ENCODE measurements at regions not wholly inside any gene's neighbourhood (a gene's known extent, or its start where the extent isn't known, plus 50 kb on each side); places are given as distances from the start of the nearest gene placed in this dataset.
"Not testable (repeated sequence)": the region's sequence is repeated elsewhere in the genome, so short reads cannot be mapped to it uniquely, and the experiment has no call there.

DNA sequence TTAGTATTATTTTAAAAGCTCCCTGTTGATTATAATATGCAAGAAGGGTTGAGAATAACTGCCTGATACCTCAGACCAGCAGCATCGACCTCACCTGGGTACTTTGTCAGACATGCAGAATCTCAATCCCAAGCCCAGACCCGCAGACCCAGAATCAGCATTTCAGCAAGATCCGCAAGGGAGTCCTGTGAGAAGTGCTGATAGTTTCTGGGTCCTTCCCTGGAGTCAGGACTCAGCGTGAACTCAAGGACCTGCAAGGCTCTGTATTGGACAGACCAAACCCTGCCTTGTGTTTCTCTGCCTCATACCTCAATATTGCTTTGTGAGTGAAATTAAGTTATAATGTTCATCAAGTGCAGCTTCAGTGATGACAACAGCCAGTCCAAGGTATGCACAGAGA, 149.5 kb upstream of the NPY start:
- DNase-seq (ENCODE audit: low read depth): no peak

DNA sequence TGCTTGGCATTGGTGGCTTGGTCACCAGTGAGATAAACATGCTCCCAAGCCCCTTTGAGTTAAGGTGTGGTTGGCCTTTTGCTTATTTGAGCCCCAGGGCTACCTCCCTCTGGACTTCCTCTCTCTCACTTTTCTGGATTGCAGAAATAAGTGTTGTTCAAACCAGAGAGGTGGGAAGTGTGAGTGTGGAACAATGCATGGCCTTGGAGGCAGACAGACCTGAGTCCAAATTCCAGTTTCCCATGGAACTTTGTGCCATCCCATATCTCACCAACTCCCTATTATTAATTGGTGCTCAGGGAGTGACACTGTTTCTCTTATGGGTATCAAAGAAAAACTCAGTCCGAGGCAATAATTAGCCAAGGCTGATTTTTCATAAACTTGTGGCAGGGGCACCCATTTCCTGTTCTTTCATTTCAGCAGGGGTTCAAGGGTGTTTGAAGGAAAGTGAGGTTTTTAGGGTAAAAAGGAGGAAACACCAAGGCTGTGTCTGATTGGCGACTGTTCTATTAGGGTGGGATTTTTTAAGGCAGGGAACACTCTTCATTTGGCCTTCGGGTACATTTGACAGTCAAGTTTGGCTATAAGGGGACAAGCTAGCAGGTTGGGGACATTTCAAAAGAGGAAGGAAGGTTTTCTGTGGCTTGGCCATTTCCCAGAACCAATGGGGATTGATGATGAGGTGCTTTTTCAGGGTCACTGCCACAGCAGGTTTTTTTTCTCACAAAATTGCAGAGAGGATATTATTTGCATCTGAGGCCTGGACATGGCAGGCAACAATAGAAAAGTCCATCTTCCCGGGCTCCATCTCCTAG, 148.8 kb upstream of the NPY start:
- DNase-seq (ENCODE audit: low read depth): no peak

DNA sequence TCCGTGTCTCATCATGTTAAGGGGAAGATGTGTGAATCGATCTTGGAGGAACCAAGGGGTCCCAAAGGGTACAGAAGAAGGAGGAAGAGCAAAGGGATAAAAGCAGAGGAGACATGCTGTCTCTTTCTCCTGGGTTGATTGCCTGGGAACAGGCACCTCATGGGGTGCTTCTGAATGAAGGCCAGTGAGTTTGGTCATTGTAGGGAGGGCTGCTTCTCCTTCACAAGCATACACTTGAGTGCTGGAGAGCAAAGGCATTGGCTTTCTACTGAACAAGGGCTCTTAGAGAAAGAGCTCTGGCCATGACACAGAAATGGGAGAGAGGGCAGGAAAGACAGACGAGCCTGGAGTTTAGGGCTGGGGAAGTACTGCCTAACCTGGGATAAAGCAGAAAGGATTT, 146.7 kb upstream of the NPY start:
- DNase-seq (ENCODE audit: low read depth): no peak

DNA sequence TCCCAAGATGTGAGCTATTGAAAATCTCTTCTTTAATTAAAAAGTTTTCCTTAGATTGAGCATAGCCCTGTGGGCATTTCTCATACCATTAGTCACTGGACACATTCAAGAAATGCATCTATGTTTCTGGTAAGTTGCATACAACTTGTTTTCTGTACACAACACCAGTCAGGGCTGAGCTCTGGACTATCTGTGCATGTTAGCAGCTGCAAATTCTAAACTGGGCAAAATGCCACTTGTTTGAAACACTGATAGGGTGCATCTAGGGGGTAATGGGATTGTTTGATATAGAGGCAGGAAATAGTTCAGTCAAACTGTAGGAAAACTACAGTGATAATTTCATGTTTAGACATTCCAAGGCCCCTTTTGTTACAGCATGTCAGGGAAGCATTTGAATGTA, 145.6 kb upstream of the NPY start:
- no peak for DNase-seq (ENCODE audit: low read depth)

DNA sequence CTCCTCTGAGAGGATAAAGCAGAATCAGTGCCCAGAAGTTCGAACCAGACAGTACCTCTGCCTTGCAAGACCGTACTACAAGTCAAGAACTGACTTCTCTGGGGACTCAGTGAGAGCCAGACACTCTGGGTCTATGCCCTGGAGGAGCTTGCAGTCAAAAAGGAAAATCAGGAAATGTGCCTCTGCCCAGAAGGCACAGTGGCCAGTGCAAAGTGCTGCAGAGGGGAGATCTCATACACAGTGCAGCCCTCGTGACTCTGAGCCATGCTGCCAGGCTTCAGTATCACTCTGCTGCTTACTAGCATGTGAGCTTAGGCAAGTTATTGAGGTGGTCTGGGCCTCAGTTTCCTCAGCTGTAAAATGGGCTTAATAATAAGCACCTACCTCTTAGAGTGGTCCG, 144.0 kb upstream of the NPY start:
- no peak for DNase-seq (ENCODE audit: low read depth)

DNA sequence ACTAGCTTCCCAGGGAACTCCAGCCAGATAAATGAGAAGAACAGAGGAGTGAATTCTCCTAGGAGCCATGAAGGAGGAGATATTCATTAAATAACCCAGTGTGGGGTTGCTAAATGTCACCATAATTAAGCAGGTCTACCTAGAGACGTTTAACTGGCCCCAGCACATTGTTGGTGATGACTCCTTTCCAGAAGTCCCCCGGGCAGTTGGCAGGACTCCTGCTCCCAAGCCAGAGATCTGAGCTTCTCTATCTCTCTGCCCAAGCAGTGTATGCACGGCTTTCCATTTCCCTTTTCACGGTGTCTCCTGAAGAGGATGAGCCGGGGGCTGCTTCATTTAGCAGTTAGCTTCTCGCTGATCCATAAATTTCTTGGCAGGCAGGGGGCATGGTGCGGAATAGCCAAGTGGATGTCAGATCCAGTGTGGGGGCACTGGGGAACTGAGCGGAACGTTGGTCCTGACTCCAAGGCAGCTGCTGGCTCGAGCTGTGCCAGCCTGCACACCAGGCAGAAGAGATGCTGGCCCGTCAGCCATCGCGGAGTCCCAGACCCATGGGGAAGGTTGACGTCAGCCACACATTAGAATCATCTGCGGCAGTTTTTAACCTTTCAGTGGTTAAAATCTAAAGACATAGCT, 142.0 kb upstream of the NPY start:
- DNase-seq (ENCODE audit: low read depth): no peak

DNA sequence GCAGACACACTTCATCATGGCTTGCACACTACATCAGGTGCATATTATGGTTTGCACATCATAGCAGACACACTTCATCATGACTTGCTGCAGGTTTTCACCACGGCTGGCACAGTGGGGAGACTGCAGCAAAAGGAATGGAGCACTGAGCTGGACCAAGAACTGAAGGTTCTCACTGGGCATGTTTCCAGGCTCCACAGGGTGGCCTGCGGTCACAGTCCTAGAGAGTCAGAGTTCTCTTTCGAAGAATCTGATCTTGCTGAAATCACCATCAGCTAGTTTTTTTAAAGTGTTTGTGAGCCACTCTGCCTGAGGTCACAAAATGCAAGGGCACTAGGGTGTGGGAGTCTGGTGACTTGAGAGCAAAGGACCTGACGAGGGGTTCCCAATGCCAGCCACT, 140.4 kb upstream of the NPY start:
- no peak for DNase-seq (ENCODE audit: low read depth)

DNA sequence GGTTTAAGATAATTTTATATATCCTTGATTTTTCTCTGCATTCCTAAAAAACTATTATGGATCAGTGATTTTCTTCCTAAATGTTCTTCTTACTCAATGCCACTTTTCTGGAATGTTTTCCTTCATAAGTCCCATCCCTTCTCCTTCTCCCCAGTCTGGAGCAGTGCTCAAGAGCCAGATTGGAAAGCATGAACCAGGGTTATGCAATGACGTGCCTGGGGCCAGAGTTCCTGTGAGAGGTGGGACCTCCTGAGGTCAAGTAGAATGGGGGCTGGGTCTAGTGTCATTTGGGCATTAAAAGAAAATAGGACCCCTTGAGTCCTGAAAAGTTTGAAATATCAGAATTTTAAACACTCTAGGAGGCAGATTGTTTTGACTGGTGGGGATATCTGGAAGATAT, 132.0 kb upstream of the NPY start:
- DNase-seq (ENCODE audit: low read depth): no peak

DNA sequence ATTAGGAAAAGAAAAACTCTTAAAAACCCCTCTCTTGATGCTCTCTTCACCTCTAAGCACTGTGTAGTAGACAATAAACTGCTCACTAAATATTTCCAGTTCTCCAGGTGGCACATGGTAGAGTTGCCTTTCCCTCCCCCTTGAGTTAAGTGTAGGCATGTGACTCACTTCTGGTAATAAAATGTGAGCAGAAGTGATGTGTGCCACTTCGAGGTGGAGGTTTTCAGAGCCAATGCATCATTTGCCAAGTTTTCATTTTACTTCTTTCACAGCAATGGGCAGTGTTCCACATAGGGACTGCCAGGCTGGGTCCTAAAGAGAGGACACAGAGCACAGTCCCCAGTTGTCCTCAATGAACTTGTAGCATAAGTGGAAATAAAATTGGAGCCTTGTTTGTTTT, 131.6 kb upstream of the NPY start:
- DNase-seq (ENCODE audit: low read depth): no peak

DNA sequence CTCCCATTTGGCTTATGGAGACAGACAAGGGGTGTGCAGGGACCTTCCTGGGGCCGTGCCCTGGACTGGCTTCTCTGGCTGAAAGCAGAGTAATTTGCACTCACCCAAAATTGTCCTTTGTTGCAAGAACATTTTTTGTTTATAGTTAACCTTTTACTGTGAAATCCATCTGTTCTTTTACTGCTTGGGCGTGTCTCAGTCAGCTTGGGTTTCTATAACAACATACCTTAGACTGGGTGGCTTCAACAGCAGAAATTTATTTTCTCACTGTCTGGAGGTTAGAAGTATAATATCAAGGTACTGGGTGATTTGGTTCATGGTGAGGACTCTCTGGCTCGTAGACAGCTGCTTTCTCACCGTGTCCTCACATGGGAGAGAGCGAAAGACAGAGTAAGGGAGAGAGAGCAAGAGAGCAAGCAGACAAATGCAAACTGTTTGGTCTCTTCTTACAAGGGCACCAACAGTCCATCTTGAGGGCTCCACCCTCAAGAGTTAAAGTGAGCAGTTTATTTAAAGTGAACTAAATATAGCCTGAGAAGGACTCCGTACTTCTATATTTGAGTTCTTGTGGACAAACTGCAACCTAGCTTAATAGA, 131.0 kb upstream of the NPY start:
- DNase-seq (ENCODE audit: low read depth): no peak

DNA sequence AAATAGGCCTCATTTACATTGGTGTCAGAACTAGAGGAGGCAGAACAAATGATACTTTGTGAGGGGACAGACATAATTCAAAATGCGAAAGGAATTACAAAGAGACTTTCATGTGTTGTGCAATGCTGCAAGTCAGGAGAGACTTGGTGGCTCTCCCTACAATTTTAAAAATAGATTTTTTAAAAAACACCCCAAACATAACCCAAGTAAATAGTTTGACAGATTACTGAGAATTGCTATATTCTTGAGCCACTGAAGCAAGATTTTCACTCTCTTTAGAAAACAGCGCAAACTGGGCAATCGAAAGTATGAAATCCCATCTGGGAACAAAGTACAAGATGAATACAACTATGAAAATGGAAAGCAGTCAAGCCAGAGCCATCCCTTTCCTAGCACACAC, 126.3 kb upstream of the NPY start:
- DNase-seq (ENCODE audit: low read depth): no peak

DNA sequence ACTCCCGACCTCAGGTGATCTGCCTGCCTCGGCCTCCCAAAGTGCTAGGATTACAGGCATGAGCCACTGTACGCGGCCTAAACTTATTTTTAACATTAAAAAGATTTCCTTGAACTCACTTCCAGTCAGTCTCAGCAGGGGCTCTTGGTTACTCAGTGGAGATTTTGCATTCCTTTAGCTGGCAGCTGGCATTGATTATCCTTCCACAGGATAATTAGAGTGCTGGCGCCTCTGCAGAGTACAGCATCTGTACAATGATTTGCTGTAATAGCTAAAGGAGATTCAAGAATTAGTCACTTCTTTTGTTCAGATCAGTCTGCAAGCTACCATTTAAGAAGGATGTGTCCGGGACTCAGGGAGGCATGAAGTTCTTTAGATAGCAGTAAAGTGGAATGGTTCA, 125.0 kb upstream of the NPY start:
- no peak for DNase-seq (ENCODE audit: low read depth)

DNA sequence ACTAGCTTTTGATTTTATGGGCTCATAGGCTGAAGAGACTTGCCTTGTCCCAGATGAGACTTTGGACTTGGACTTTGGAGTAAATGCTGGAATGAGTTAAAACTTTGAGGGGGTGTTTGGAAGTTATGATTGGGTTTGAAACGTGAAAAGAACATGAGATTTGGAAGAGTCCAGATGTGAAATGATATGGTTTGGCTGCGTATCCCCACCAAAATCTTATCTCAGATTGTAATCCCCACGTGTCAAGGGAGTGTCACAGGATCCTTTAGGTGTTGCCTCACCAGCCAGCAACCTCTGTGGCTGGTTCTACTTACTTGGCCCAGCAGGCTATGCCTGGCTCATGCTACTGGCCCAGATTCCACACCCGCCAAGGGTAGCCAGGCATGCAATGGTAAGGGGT, 119.6 kb upstream of the NPY start:
- no peak for DNase-seq (ENCODE audit: low read depth)

DNA sequence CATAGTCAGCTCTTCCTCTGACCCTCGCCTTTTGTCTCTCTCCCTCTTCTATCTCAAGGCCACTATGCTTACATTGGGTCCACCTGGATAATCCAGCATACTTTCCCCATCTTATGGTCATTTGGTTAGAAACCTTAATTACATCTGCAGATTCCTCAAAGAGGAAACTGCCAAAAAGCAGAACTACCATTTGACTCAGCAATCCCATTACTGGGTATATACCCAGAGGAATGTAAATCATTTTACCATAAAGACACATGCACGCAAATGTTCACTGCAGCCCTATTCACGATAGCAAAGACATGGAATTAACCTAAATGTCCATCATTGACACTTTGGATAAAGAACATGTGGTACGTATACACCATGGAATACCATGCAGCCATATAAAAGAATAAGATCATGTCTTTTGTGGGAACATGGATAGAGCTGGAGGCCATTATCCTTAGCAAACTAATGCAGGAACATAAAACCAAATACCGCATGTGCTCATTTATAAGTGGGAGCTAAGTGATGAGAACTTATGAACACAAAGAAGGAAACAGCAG, 114.8 kb upstream of the NPY start:
- DNase-seq (ENCODE audit: low read depth): no peak

DNA sequence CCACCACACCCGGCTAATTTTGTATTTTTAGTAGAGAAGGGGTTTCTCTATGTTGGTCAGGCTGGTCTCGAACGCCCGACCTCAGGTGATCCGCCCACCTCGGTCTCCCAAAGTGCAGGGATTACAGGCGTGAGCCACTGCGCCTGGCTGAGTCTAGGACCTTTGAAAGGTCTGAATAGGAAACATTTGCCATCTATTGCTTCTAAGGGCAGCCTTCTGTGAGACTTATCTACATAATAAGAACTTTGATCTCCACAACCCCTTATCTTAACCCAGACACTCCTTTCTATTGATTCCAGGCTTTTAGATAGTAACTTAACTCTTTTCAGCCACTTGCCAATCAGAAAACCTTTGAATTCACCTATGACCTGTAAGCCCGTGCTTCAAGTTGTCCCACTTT, 112.0 kb upstream of the NPY start:
- not testable (repeated sequence) for DNase-seq (ENCODE audit: low read depth)

DNA sequence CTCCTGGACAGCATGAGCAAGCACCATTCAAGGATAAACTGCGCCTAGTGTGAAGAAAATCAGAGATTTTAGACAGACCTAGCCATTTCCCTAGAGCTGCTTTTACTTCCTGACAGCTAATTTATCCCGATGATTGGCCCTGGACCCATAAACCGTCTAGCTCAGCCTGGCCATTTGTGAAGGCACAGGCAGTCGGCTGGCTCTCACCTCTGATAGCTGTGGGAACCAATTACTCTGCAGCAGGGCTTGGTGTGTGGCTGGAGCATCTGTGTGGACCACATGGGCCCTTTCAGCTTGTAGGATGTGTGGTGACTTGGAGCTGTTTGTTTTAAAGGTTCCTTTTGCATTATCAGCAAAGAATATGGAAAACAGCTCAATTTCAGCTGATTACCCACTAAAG, 111.1 kb upstream of the NPY start:
- DNase-seq (ENCODE audit: low read depth): no peak

DNA sequence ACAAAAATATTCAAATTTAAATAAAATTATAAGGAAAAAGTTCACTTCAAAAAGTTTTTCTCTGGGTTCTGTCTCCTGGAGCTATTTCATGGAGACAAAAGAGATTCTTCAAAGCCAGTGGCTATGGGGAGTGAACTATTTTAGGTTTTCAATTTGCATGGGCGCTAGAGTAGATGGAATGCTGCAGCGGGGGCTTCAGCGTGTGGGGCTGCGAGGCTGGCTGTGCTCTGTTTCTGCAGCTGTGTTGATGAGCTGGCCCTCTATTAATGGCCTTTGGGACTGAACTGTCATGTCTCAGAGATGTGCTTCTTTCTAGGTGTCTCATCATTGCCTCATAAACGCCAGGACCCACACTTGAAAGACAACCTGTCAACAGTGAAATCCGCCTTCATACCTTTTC, 108.4 kb upstream of the NPY start:
- DNase-seq (ENCODE audit: low read depth): no peak

DNA sequence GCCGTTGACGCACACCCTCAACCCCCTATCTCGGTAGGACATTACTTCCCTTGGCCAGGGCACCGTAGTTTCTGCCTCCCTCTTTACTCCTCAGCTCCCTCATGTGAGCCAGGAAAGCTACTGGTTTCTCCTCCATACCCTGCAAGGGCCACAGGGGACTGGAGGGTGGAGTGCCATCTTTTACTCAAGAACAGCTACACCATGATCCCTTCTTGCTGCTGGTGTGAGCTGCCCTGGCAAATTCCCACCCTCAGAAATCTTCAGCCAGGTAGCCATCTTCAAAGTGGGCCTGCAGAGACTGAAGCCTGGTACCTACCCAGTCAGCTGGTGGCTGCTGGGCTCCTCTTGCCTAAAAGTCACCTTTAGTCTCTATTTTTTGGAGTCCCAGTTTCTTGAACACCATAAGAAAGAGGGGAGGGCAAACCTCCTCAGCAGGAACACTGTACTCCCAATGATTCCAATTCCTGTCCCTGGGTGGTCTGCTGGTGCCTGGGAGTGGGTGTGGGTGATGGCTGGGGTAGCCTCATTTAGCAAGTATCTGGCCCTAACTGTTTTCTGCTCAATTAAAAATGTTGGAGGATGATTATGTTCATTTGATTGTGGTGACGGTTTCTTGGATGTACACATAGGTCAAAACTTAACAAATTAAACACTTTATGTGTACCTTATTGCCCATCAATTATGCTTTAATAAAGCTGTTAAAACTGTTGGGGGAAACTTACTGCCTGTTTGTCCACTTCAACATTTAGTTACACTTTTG, 105.0 kb upstream of the NPY start:
- DNase-seq (ENCODE audit: low read depth): no peak

DNA sequence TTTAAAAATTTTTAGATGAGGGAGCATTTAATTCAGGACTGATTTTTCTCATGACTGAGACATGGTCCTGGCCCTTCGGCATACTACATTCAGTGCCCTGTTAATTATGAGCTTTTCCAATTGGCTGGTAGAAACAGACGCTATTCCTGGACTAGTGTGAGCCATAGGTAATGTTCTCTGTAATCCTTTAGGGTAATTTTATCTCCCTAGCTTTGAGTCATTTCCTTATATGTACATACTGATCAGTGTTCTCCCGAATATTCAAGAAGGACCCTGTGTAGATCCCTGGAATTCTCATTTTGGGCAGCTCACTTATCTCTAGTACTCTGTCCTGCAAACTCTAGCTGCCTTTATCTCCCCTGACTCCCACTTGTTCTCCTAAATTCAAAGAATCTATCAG, 92.6 kb upstream of the NPY start:
- no peak for DNase-seq (ENCODE audit: low read depth)

DNA sequence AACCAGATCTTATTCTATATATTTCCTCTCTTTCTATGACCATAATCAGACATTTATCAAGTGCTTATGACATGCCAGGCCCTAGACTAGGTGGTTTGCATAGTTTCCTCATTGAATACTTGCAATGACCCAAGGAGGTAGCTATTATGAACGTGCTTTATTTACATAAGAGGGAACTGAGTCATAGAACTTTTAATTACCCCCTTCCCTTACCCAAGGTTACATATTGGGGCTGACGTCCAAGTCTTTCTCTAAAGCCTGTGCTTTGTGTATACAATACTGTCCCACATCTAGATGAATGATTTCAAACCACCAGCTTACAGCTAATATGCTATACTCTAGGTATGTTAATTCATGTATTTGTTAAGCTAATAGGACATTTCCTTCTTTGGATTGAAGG, 91.9 kb upstream of the NPY start:
- DNase-seq (ENCODE audit: low read depth): no peak

DNA sequence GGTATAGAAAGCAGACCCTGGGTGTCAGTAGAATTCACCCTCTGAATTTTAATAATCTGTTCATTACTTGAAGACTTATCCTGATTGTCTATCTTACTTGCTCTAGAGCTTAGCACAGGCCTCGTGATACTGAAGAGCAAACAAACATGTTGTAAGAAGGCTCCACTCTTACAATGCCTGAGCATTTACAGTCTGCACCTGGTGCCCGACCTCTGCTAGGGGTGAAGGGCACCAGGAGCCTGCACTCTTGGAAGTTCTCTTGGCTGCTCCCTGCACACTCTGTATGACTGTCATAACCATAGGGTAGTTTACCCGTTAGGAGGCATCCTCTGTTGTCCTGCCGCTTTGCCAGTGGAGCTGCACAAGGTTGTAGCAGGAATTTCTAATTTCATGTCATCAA, 91.3 kb upstream of the NPY start:
- DNase-seq (ENCODE audit: low read depth): no peak

DNA sequence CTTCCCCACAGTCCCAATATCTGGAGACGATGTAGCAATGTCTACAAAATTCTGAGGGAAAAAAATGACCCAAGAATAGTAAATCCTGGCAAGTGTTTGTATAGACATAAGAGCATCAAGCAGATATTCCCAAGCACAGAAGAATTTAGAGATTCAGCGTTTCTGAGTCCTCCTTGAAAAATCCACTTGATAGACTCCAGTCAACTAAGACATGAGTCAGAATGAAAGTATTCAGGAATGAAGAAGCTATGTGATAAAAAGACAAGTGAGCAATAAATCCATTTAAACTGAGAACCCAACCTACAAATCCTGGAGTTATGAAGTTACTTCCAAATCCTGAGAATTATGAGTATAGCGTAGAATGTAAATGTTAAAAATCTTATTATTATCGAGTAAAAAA, 86.1 kb upstream of the NPY start:
- DNase-seq (ENCODE audit: low read depth): no peak

DNA sequence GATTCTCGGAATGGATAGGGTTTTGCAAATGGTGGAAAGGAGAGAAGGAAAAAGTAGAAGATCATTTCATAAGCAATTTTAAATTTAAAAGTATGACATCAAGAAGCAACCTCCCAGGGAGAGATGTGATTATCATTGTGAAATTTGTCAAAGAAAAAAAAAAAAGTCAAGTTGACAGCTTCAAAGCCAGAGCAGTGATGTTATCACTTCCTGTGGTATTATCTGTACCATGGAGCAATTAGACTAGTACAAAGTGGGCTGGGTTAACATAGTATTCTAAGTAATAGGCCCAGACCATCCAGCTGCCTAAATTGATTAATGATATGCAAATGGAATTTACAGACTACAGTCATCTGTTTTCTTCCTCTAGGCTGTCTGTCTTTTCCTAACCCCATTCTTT, 84.0 kb upstream of the NPY start:
- no peak for DNase-seq (ENCODE audit: low read depth)
